GM18498 (cell line): ENCODE measurements at regions not wholly inside any gene's neighbourhood (a gene's known extent, or its start where the extent isn't known, plus 50 kb on each side); places are given as distances from the start of the nearest gene placed in this dataset.

Experiments
- ATAC-seq: cut with Tn5 transposase; IDR thresholded peaks from one replicate; pipeline ENCODE4 v1.9.1; 2021; ENCODE audit warnings: mild to moderate bottlenecking, moderate library complexity; ENCODE audit not compliant: unreplicated experiment

GRCh38 chr13:31441800-31442510 is 242.2 kb downstream of the B3GLCT start:
- no peak for ATAC-seq

GRCh38 chr13:31442571-31442970 is 242.8 kb downstream of the B3GLCT start:
- no peak for ATAC-seq

- ATAC-seq, result no peak
Observed at GRCh38 chr13:31444266-31444856, 244.6 kb downstream of the B3GLCT start.

- no peak for ATAC-seq
Observed at GRCh38 chr13:31452525-31452924, 252.8 kb downstream of the B3GLCT start.

- ATAC-seq, result no peak
Observed at GRCh38 chr13:31455581-31455980, 255.8 kb downstream of the B3GLCT start.

GRCh38 chr13:31456056-31456455 is 256.3 kb downstream of the B3GLCT start:
- ATAC-seq, result no peak

- ATAC-seq, result no peak
Observed at GRCh38 chr13:31460061-31460460, 260.3 kb downstream of the B3GLCT start.

- no peak for ATAC-seq
Observed at GRCh38 chr13:31461923-31462322, 262.1 kb downstream of the B3GLCT start.

GRCh38 chr13:31462766-31463165 is 263.0 kb downstream of the B3GLCT start:
- ATAC-seq, result no peak

- ATAC-seq, result no peak
Observed at GRCh38 chr13:31468114-31468902, 268.5 kb downstream of the B3GLCT start.

GRCh38 chr13:31469377-31469776 is 269.6 kb downstream of the B3GLCT start:
- no peak for ATAC-seq

GRCh38 chr13:31476266-31476665 is 263.1 kb upstream of the RXFP2 start:
- ATAC-seq, result no peak

GRCh38 chr13:31476753-31477152 is 262.6 kb upstream of the RXFP2 start:
- no peak for ATAC-seq

GRCh38 chr13:31477961-31478360 is 261.4 kb upstream of the RXFP2 start:
- no peak for ATAC-seq

GRCh38 chr13:31485183-31485582 is 254.1 kb upstream of the RXFP2 start:
- ATAC-seq, result no peak

- ATAC-seq, result no peak
Observed at GRCh38 chr13:31485651-31486051, 253.7 kb upstream of the RXFP2 start.

GRCh38 chr13:31495336-31495735 is 244.0 kb upstream of the RXFP2 start:
- no peak for ATAC-seq

- no peak for ATAC-seq
Observed at GRCh38 chr13:31499274-31499673, 240.1 kb upstream of the RXFP2 start.

GRCh38 chr13:31503626-31504025 is 235.7 kb upstream of the RXFP2 start:
- no peak for ATAC-seq

- no peak for ATAC-seq
Observed at GRCh38 chr13:31504918-31505317, 234.4 kb upstream of the RXFP2 start.

GRCh38 chr13:31512331-31512730 is 227.0 kb upstream of the RXFP2 start:
- no peak for ATAC-seq

- ATAC-seq, result no peak
Observed at GRCh38 chr13:31514932-31515331, 224.4 kb upstream of the RXFP2 start.
